ENCODE measurements at regions not wholly inside any gene's neighbourhood (a gene's known extent, or its start where the extent isn't known, plus 50 kb on each side); places are given as distances from the start of the nearest gene placed in this dataset.
A peak's percentile ranks its signal among the peaks of the same experiment; 100 is the strongest.

GRCh38 chr13:67806796-67807195 is 576.7 kb upstream of the PCDH9 start:
- TF ChIP-seq CTCF (conservative IDR thresholded peaks at IDR 0.05 in 1 of 2, IDR thresholded peaks at IDR 0.05 in 1 of 2; ENCODE audit: low read depth in 1 of 2, low read length in 2 of 2) (no peak), EZH2 (IDR thresholded peaks at IDR 0.05; ENCODE audit: low read length, missing control alignments) (no peak)

GRCh38 chr13:67803118-67803517 is 573.0 kb upstream of the PCDH9 start:
- H3K9me3 ChIP-seq (ENCODE audit: control insufficient read depth, insufficient read depth, low read depth, low read length): no peaks in the 10 kb centered on the region
- H3K27ac ChIP-seq (ENCODE audit: insufficient read depth, low read length): no peak overlapping the region
- no peak overlapping the region for H2AFZ ChIP-seq (ENCODE audit: low read length)
- H3K4me2 ChIP-seq (ENCODE audit: extremely low read depth, insufficient read depth, low read length): no peak overlapping the region
- no peaks in the 10 kb centered on the region for H4K20me1 ChIP-seq (ENCODE audit: control insufficient read depth, extremely low read depth, insufficient read depth, low read length)
- H3K27me3 ChIP-seq (ENCODE audit: control insufficient read depth, insufficient read depth, low read length): no peaks in the 10 kb centered on the region
- TF ChIP-seq EZH2 (IDR thresholded peaks at IDR 0.05; ENCODE audit: low read length, missing control alignments): no peak
- no peak for TF ChIP-seq CTCF (conservative IDR thresholded peaks at IDR 0.05 in 1 of 2, IDR thresholded peaks at IDR 0.05 in 1 of 2; ENCODE audit: low read depth in 1 of 2, low read length in 2 of 2)
- no peaks in the 10 kb centered on the region for H3K79me2 ChIP-seq (ENCODE audit: control insufficient read depth, insufficient read depth, low read length)
- no peak for DNase-seq (ENCODE audit: low read depth in 2 of 2)
- H3K9ac ChIP-seq (ENCODE audit: insufficient read depth, low read length): no peak overlapping the region
- no peaks in the 10 kb centered on the region for H3K4me1 ChIP-seq (ENCODE audit: control insufficient read depth, extremely low read depth, insufficient read depth, low read length)
- H3K4me3 ChIP-seq (replicated peaks in 1 of 4; ENCODE audit: control extremely low read depth in 1 of 4, insufficient read depth in 1 of 4, low read depth in 3 of 4, low read length in 4 of 4): no peak overlapping the region
- H3K36me3 ChIP-seq (ENCODE audit: control insufficient read depth, insufficient read depth, low read length): no peaks in the 10 kb centered on the region

More at GRCh38 chr13:67806796-67807195, 576.7 kb upstream of the PCDH9 start:
- H2AFZ ChIP-seq (ENCODE audit: low read length): no peak overlapping the region
- H3K36me3 ChIP-seq (ENCODE audit: control insufficient read depth, insufficient read depth, low read length): no peaks in the 10 kb centered on the region
- H3K27me3 ChIP-seq (ENCODE audit: control insufficient read depth, insufficient read depth, low read length): no peaks in the 10 kb centered on the region
- H3K79me2 ChIP-seq (ENCODE audit: control insufficient read depth, insufficient read depth, low read length): no peaks in the 10 kb centered on the region
- H3K4me3 ChIP-seq (replicated peaks in 1 of 4; ENCODE audit: control extremely low read depth in 1 of 4, insufficient read depth in 1 of 4, low read depth in 3 of 4, low read length in 4 of 4): no peak overlapping the region
- H3K4me2 ChIP-seq (ENCODE audit: extremely low read depth, insufficient read depth, low read length): no peak overlapping the region
- DNase-seq (ENCODE audit: low read depth in 2 of 2): peak; percentile 14 to 35
- no peaks in the 10 kb centered on the region for H4K20me1 ChIP-seq (ENCODE audit: control insufficient read depth, extremely low read depth, insufficient read depth, low read length)
- no peak overlapping the region for H3K27ac ChIP-seq (ENCODE audit: insufficient read depth, low read length)
- no peaks in the 10 kb centered on the region for H3K9me3 ChIP-seq (ENCODE audit: control insufficient read depth, insufficient read depth, low read depth, low read length)
- H3K9ac ChIP-seq (ENCODE audit: insufficient read depth, low read length): no peak overlapping the region
- no peaks in the 10 kb centered on the region for H3K4me1 ChIP-seq (ENCODE audit: control insufficient read depth, extremely low read depth, insufficient read depth, low read length)

GRCh38 chr13:67792151-67792676 is 562.1 kb upstream of the PCDH9 start:
- no peaks in the 10 kb centered on the region for H3K36me3 ChIP-seq (ENCODE audit: control insufficient read depth, insufficient read depth, low read length)
- no peak overlapping the region for H2AFZ ChIP-seq (ENCODE audit: low read length)
- no peak overlapping the region for H3K4me2 ChIP-seq (ENCODE audit: extremely low read depth, insufficient read depth, low read length)
- H4K20me1 ChIP-seq (ENCODE audit: control insufficient read depth, extremely low read depth, insufficient read depth, low read length): no peaks in the 10 kb centered on the region
- H3K9me3 ChIP-seq (ENCODE audit: control insufficient read depth, insufficient read depth, low read depth, low read length): no peaks in the 10 kb centered on the region
- H3K27me3 ChIP-seq (ENCODE audit: control insufficient read depth, insufficient read depth, low read length): no peaks in the 10 kb centered on the region
- no peak overlapping the region for H3K4me3 ChIP-seq (replicated peaks in 1 of 4; ENCODE audit: control extremely low read depth in 1 of 4, insufficient read depth in 1 of 4, low read depth in 3 of 4, low read length in 4 of 4)
- H3K79me2 ChIP-seq (ENCODE audit: control insufficient read depth, insufficient read depth, low read length): no peaks in the 10 kb centered on the region
- TF ChIP-seq CTCF (conservative IDR thresholded peaks at IDR 0.05 in 1 of 2, IDR thresholded peaks at IDR 0.05 in 1 of 2; ENCODE audit: low read depth in 1 of 2, low read length in 2 of 2) (no peak), EZH2 (IDR thresholded peaks at IDR 0.05; ENCODE audit: low read length, missing control alignments) (no peak)
- DNase-seq (ENCODE audit: low read depth in 2 of 2): peak; percentile 2 to 4
- H3K4me1 ChIP-seq (ENCODE audit: control insufficient read depth, extremely low read depth, insufficient read depth, low read length): no peaks in the 10 kb centered on the region
- no peak overlapping the region for H3K9ac ChIP-seq (ENCODE audit: insufficient read depth, low read length)
- no peak overlapping the region for H3K27ac ChIP-seq (ENCODE audit: insufficient read depth, low read length)

Data from fibroblast of lung (primary cell).